Natural killer cell (primary cell): ENCODE measurements at regions not wholly inside any gene's neighbourhood (a gene's known extent, or its start where the extent isn't known, plus 50 kb on each side); places are given as distances from the start of the nearest gene placed in this dataset.

ENCODE experiments used
- ATAC-seq, 3 donors: fragments of 150-1000 bp in 2 of 3; fragments of 200-7000 bp in 1 of 3; cut with Tn5 transposase; 1 replicate in 1 of 3; 2 replicates in 2 of 3; pipeline ENCODE4 v1.10.0; 2021; ENCODE audit warnings: mild to moderate bottlenecking in 2 of 3, moderate library complexity in 2 of 3
- DNase-seq, 2 donors: peaks; one replicate each; pipeline versions ENCODE4 v3.0.0 to v3.0.0-alpha.2; 2013 to 2021; ENCODE audit warnings: mixed read lengths in 1 of 2
- H3K27ac ChIP-seq: one replicate; pipeline ENCODE4 v1.5.1; 2013; ENCODE audit warnings: mild to moderate bottlenecking, low read length
- H3K27me3 ChIP-seq: one replicate; pipeline ENCODE4 v1.6.1; 2013; ENCODE audit warnings: low read length; ENCODE audit not compliant: control insufficient read depth, insufficient read depth
- H3K36me3 ChIP-seq: one replicate; pipeline ENCODE4 v1.6.1; 2013; ENCODE audit warnings: low read length; ENCODE audit not compliant: control insufficient read depth, insufficient read depth
- H3K4me1 ChIP-seq: one replicate; pipeline ENCODE4 v1.6.1; 2013; ENCODE audit warnings: low read length; ENCODE audit not compliant: control insufficient read depth, insufficient read depth
- H3K4me3 ChIP-seq: one replicate; pipeline ENCODE4 v1.5.1; 2013; ENCODE audit warnings: low read length
- H3K9me3 ChIP-seq: one replicate; pipeline ENCODE4 v1.6.1; 2013; ENCODE audit warnings: low read length; ENCODE audit not compliant: control insufficient read depth, insufficient read depth
- H3K27ac Mint-ChIP-seq, 2 donors: one replicate each; pipeline ENCODE4 v1.8.0; 2022; ENCODE audit warnings: mild to moderate bottlenecking in 2 of 2, mixed read lengths in 2 of 2, moderate library complexity in 1 of 2
- H3K27me3 Mint-ChIP-seq, 2 donors: one replicate each; pipeline ENCODE4 v1.8.0; 2022; ENCODE audit warnings: low read depth in 2 of 2, mixed read lengths in 2 of 2
- H3K36me3 Mint-ChIP-seq: one replicate; pipeline ENCODE4 v1.8.0; 2022; ENCODE audit warnings: mixed read lengths
- H3K4me1 Mint-ChIP-seq, 2 donors: one replicate each; pipeline ENCODE4 v1.8.0; 2022; ENCODE audit warnings: mixed read lengths in 2 of 2
- H3K4me3 Mint-ChIP-seq: one replicate; pipeline ENCODE4 v1.8.0; 2022; ENCODE audit warnings: mild to moderate bottlenecking, moderate library complexity, mixed read lengths
- H3K9me3 Mint-ChIP-seq, 2 donors: one replicate each; pipeline ENCODE4 v1.8.0; 2022; ENCODE audit warnings: mixed read lengths in 2 of 2
- CTCF ChIP-seq: fragments of 200-600 bp; IDR thresholded peaks from one replicate; pipeline ENCODE4 v1.8.0; 2022; ENCODE audit warnings: antibody characterized with exemption
- WGBS: methylation state at CpG from one replicate; pipeline ENCODE4 v1.1.7; 2013; ENCODE audit warnings: missing lambda C conversion rate; ENCODE audit not compliant: insufficient coverage; 5-methylcytosine and 5-hydroxymethylcytosine counted together
- intact Hi-C: fragments of 100-400 bp; cut with micrococcal nuclease; formaldehyde crosslinking; loops from one replicate; pipeline ENCODE4 v1.14.2; 2022

- H3K27me3 ChIP-seq = no peaks in the 10 kb centered on the region
- no peaks in the 10 kb centered on the region for H3K36me3 Mint-ChIP-seq
- DNase-seq (no peak), ATAC-seq (no peak)
- H3K4me1 Mint-ChIP-seq = no peaks in the 10 kb centered on the region
- H3K4me1 ChIP-seq = no peaks in the 10 kb centered on the region
- WGBS = 96% methylated on average over 4 of the region's 4 CpGs
- H3K27ac Mint-ChIP-seq = no peak overlapping the region
- no peak overlapping the region for H3K27ac ChIP-seq
- H3K9me3 Mint-ChIP-seq = no peaks in the 10 kb centered on the region
- no peak overlapping the region for H3K4me3 ChIP-seq
- no peak overlapping the region for H3K4me3 Mint-ChIP-seq
- no peaks in the 10 kb centered on the region for H3K36me3 ChIP-seq
- no peaks in the 10 kb centered on the region for H3K9me3 ChIP-seq
- H3K27me3 Mint-ChIP-seq = peaks cover 0 to 3% of the 10 kb centered on the region in 2 donors
- intact Hi-C loops = no loop called here
- TF ChIP-seq CTCF = no peak
Observed at GRCh38 chr6:56752534-56752933, 109.8 kb upstream of the DST start.

GRCh38 chr6:56752009-56752408 lies 109.3 kb upstream of the DST start:
- no peaks in the 10 kb centered on the region for H3K4me1 ChIP-seq
- DNase-seq (no peak), ATAC-seq (no peak)
- Mint-ChIP-seq H3K27me3 (peaks cover 0 to 3% of the 10 kb centered on the region in 2 donors), H3K36me3 (no peaks in the 10 kb centered on the region), H3K9me3 (no peaks in the 10 kb centered on the region), H3K27ac (no peak overlapping the region), H3K4me3 (no peak overlapping the region), H3K4me1 (no peaks in the 10 kb centered on the region)
- no peak overlapping the region for H3K27ac ChIP-seq
- intact Hi-C loops = no loop called here
- no peak overlapping the region for H3K4me3 ChIP-seq
- TF ChIP-seq CTCF = no peak
- no peaks in the 10 kb centered on the region for H3K9me3 ChIP-seq
- H3K27me3 ChIP-seq = no peaks in the 10 kb centered on the region
- no peaks in the 10 kb centered on the region for H3K36me3 ChIP-seq

GRCh38 chr6:56751604-56752003 lies 108.9 kb upstream of the DST start:
- peaks cover 0 to 3% of the 10 kb centered on the region in 2 donors for H3K27me3 Mint-ChIP-seq
- no peak overlapping the region for H3K27ac ChIP-seq
- no CpG with 5 or more reads among the region's 1 CpG for WGBS
- no peaks in the 10 kb centered on the region for H3K36me3 ChIP-seq
- ATAC-seq (no peak), DNase-seq (no peak)
- no peaks in the 10 kb centered on the region for H3K4me1 ChIP-seq
- intact Hi-C loops = no loop called here
- no peak for TF ChIP-seq CTCF
- H3K36me3 Mint-ChIP-seq = no peaks in the 10 kb centered on the region
- no peaks in the 10 kb centered on the region for H3K4me1 Mint-ChIP-seq
- no peaks in the 10 kb centered on the region for H3K27me3 ChIP-seq
- no peaks in the 10 kb centered on the region for H3K9me3 ChIP-seq
- no peaks in the 10 kb centered on the region for H3K9me3 Mint-ChIP-seq
- H3K27ac Mint-ChIP-seq = no peak overlapping the region
- no peak overlapping the region for H3K4me3 ChIP-seq
- no peak overlapping the region for H3K4me3 Mint-ChIP-seq

- DNase-seq (no peak), ATAC-seq (no peak)
- TF ChIP-seq CTCF = no peak
- H3K27me3 ChIP-seq = no peaks in the 10 kb centered on the region
- H3K9me3 ChIP-seq = no peaks in the 10 kb centered on the region
- H3K27ac ChIP-seq = no peak overlapping the region
- H3K36me3 Mint-ChIP-seq = no peaks in the 10 kb centered on the region
- no peaks in the 10 kb centered on the region for H3K36me3 ChIP-seq
- H3K4me1 Mint-ChIP-seq = no peaks in the 10 kb centered on the region
- intact Hi-C loops = no loop called here
- no peak overlapping the region for H3K4me3 Mint-ChIP-seq
- H3K4me3 ChIP-seq = no peak overlapping the region
- no peaks in the 10 kb centered on the region for H3K27me3 Mint-ChIP-seq
- H3K27ac Mint-ChIP-seq = no peak overlapping the region
- no peaks in the 10 kb centered on the region for H3K4me1 ChIP-seq
- no peaks in the 10 kb centered on the region for H3K9me3 Mint-ChIP-seq
Observed at GRCh38 chr6:56750686-56751085, 108.0 kb upstream of the DST start.
